B cell (primary cell): ENCODE measurements at regions not wholly inside any gene's neighbourhood (a gene's known extent, or its start where the extent isn't known, plus 50 kb on each side); places are given as distances from the start of the nearest gene placed in this dataset.

Source experiments
- CTCF ChIP-seq: fragments of 200-600 bp; IDR thresholded peaks from one replicate; pipeline ENCODE4 v1.8.0; 2022; ENCODE audit warnings: antibody characterized with exemption, mild to moderate bottlenecking
- EZH2 ChIP-seq: IDR thresholded peaks from 2 replicates; pipeline ENCODE4 v1.6.1; 2012; ENCODE audit warnings: borderline replicate concordance, low read depth, mild to moderate bottlenecking, moderate library complexity, low read length; ENCODE audit not compliant: insufficient read depth, poor library complexity, severe bottlenecking

DNA sequence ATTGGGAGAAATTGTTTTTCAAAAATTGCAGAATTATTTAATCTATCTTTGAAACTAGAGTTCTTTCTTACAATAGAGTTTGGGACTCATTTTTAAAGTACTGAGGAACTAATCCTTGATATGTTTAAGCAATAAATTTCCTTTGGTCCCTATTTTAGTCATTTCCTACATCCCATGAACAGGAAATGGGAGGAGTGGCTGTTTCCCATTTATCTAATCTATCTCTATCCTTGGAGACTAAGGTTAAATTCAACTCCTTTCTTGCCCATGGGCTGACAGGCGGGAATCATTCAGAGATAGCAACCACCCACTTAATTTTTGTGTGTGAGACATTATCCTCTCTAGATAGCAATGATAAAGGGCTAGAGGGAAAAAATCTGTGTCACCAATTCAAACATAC is 131.6 kb upstream of the EMCN start:
- TF ChIP-seq CTCF, result no peak
- TF ChIP-seq EZH2, result no peak
